ENCODE measurements at regions not wholly inside any gene's neighbourhood (a gene's known extent, or its start where the extent isn't known, plus 50 kb on each side); places are given as distances from the start of the nearest gene placed in this dataset.

DNA sequence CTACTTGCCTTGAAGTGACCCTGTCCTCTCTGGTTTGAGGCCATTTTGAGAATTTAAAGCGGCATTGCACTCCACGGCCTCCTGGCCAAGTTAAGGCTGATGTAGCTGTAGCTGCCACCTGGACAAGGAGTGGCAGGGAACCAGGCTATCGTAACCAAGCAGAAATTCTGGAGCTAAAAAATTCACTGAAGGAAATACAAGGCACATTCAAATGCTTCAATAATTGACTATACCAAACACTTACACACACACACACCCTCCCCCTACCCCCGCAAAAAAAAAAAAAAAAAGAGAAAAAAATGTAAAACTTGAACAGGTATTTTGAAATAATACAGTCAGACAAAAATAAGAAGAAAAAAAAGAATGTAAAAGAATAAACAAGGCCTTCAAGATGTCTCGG lies 409.0 kb upstream of the SEMA3A start:
- no peak overlapping the region for H3K4me3 ChIP-seq (ENCODE audit: low read depth, low read length)
- no peaks in the 10 kb centered on the region for H3K4me1 ChIP-seq (ENCODE audit: control insufficient read depth, insufficient read depth, low read length)
- no peak overlapping the region for H3K27ac ChIP-seq (ENCODE audit: low read depth, low read length)
- no peaks in the 10 kb centered on the region for H3K27me3 ChIP-seq (ENCODE audit: control insufficient read depth, insufficient read depth, low read length)
- no peaks in the 10 kb centered on the region for H3K36me3 ChIP-seq (ENCODE audit: control insufficient read depth, insufficient read depth, low read length)
- H3K9me3 ChIP-seq (ENCODE audit: control insufficient read depth, insufficient read depth, low read length): no peaks in the 10 kb centered on the region
- no peak for DNase-seq (ENCODE audit: low read depth in 4 of 6, low spot score in 6 of 6)
- 100% methylated on average over 3 of the region's 5 CpGs for WGBS (ENCODE audit: insufficient coverage)

DNA sequence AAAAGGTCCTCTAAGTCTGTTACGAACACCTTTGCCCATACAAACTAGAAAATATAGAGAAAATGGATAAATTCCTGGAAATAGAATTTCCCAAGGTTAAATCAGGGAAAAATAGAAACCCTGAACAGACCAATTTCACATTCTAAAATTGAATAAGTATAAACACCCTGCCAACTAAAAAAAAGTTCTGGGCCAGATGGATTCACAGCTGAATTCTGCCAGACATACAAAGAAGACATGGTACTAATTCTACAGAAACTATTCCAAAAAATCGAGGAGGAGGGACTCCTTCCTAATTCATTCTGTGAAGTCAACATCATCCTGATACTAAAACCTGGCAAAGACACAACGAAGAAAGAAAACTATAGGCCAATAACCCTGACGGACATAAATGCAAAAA lies 400.4 kb upstream of the SEMA3A start:
- no peaks in the 10 kb centered on the region for H3K36me3 ChIP-seq (ENCODE audit: control insufficient read depth, insufficient read depth, low read length)
- WGBS (ENCODE audit: insufficient coverage): 86% methylated on average over 3 of the region's 4 CpGs
- no peak overlapping the region for H3K27ac ChIP-seq (ENCODE audit: low read depth, low read length)
- DNase-seq (ENCODE audit: low read depth in 4 of 6, low spot score in 6 of 6): peak in 1 of 6 donors; percentile 62
- H3K4me1 ChIP-seq (ENCODE audit: control insufficient read depth, insufficient read depth, low read length): no peaks in the 10 kb centered on the region
- H3K9me3 ChIP-seq (ENCODE audit: control insufficient read depth, insufficient read depth, low read length): no peaks in the 10 kb centered on the region
- H3K27me3 ChIP-seq (ENCODE audit: control insufficient read depth, insufficient read depth, low read length): no peaks in the 10 kb centered on the region
- H3K4me3 ChIP-seq (ENCODE audit: low read depth, low read length): no peak overlapping the region

DNA sequence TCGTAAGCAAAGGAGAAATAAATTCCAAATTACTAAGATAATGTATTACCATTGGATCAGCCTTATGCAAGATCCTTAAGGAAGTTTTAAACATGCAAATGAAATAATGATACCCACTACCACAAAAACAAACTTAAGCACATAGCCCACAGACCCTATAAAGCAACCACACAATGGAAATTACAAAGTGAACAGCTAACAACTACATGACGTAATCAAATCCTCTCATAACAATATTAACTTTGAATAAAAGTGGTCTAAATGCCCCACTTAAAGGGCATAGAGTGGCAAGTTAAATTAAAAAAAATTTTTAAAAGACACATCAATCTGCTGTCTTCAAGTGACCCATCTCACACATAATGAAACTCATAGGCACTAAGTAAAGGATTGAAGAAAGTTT lies 397.3 kb upstream of the SEMA3A start:
- DNase-seq (ENCODE audit: low read depth in 4 of 6, low spot score in 6 of 6): no peak
- Histone ChIP-seq H3K4me1 (ENCODE audit: control insufficient read depth, insufficient read depth, low read length) (no peaks in the 10 kb centered on the region), H3K27ac (ENCODE audit: low read depth, low read length) (no peak overlapping the region), H3K9me3 (ENCODE audit: control insufficient read depth, insufficient read depth, low read length) (no peaks in the 10 kb centered on the region), H3K4me3 (ENCODE audit: low read depth, low read length) (no peak overlapping the region), H3K36me3 (ENCODE audit: control insufficient read depth, insufficient read depth, low read length) (no peaks in the 10 kb centered on the region), H3K27me3 (ENCODE audit: control insufficient read depth, insufficient read depth, low read length) (no peaks in the 10 kb centered on the region)
- no CpG with 5 or more reads among the region's 2 CpGs for WGBS (ENCODE audit: insufficient coverage)

DNA sequence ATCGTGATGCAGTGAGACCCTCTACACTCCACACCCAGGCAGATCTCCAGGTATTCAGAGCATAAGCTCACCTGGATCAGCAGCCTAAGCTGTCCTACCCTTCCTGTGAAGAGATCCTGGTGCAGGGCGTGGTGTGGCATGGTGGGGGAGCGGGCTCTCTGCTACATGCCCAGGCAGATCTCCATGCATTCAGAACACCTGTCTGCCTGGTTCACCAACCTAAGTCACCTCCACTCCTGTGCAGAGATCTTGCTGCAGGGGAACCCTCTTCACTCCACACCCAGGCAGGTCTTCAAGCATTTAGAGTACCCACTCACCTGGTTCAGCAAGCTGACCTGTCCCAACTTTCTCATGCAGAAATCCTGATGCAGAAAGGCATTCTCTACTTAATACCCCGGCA lies 394.4 kb upstream of the SEMA3A start:
- 92% methylated on average over 1 of the region's 4 CpGs for WGBS (ENCODE audit: insufficient coverage)
- Histone ChIP-seq H3K27me3 (ENCODE audit: control insufficient read depth, insufficient read depth, low read length) (no peaks in the 10 kb centered on the region), H3K27ac (ENCODE audit: low read depth, low read length) (no peak overlapping the region), H3K36me3 (ENCODE audit: control insufficient read depth, insufficient read depth, low read length) (no peaks in the 10 kb centered on the region), H3K4me3 (ENCODE audit: low read depth, low read length) (no peak overlapping the region), H3K9me3 (ENCODE audit: control insufficient read depth, insufficient read depth, low read length) (no peaks in the 10 kb centered on the region), H3K4me1 (ENCODE audit: control insufficient read depth, insufficient read depth, low read length) (no peaks in the 10 kb centered on the region)
- no peak for DNase-seq (ENCODE audit: low read depth in 4 of 6, low spot score in 6 of 6)

DNA sequence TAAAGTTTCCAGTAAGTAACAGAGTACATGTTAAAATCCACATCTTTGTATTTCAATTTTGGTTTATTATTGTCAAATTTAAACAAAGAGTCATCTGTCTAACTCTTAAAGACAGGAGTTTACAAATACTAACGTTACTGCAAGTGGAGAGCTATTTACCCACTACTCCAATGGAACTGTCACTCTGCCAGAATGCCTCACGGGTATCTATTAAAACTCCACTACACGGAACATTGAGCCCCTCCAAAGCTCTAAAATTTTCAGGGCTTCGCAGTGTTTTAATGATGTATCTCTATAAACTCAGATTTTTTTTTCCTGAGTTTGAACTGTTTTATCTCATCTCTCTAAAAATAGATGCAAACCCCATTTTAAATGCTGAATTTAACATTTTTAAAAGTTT lies 388.7 kb upstream of the SEMA3A start:
- Histone ChIP-seq H3K27ac (ENCODE audit: low read depth, low read length) (no peak overlapping the region), H3K4me1 (ENCODE audit: control insufficient read depth, insufficient read depth, low read length) (no peaks in the 10 kb centered on the region), H3K9me3 (ENCODE audit: control insufficient read depth, insufficient read depth, low read length) (no peaks in the 10 kb centered on the region), H3K4me3 (ENCODE audit: low read depth, low read length) (no peak overlapping the region), H3K36me3 (ENCODE audit: control insufficient read depth, insufficient read depth, low read length) (no peaks in the 10 kb centered on the region), H3K27me3 (ENCODE audit: control insufficient read depth, insufficient read depth, low read length) (no peaks in the 10 kb centered on the region)
- no CpG with 5 or more reads among the region's 4 CpGs for WGBS (ENCODE audit: insufficient coverage)
- DNase-seq (ENCODE audit: low read depth in 4 of 6, low spot score in 6 of 6): peak in 2 of 6 donors; percentile 6 to 56

DNA sequence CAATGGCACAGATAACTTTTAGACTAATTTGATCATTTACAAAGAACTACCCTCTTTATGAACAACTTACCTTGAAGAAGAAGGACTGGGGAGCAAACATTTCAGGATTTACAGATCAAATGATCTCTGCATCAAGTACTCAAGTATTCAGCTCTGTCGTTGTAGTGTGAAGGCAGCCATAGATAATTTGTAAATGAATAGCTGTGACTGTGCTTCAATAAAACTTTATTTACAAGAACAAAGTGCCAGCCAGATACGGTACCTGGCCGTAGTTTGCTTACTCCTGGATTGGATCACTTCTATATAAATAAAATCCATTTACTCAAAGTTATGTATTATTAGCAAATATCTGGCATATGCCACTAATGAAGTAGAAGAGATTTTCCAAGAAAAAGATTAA lies 388.2 kb upstream of the SEMA3A start:
- Histone ChIP-seq H3K27me3 (ENCODE audit: control insufficient read depth, insufficient read depth, low read length) (no peaks in the 10 kb centered on the region), H3K4me1 (ENCODE audit: control insufficient read depth, insufficient read depth, low read length) (no peaks in the 10 kb centered on the region), H3K4me3 (ENCODE audit: low read depth, low read length) (no peak overlapping the region), H3K9me3 (ENCODE audit: control insufficient read depth, insufficient read depth, low read length) (no peaks in the 10 kb centered on the region), H3K27ac (ENCODE audit: low read depth, low read length) (no peak overlapping the region), H3K36me3 (ENCODE audit: control insufficient read depth, insufficient read depth, low read length) (no peaks in the 10 kb centered on the region)
- WGBS (ENCODE audit: insufficient coverage): no CpG with 5 or more reads among the region's 3 CpGs
- no peak for DNase-seq (ENCODE audit: low read depth in 4 of 6, low spot score in 6 of 6)

DNA sequence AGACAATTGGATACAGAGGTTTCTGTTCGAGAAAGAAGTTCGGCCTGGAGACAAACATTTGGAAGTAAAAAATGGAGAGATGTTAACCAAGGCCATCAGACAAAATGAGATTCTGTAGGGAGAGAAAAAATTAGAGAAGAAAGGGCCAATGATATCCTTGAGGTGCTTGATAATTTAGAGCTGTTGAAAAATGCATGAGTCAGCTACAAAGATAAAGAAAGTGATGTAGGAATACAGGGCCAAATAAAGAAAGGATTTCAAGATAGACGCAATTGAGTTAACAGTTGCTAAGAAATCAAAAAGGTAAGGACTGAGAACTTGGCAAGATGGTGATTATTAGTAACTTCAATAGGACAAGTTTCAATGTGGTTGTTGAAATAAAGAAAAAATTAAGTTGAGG lies 384.2 kb upstream of the SEMA3A start:
- Histone ChIP-seq H3K27me3 (ENCODE audit: control insufficient read depth, insufficient read depth, low read length) (no peaks in the 10 kb centered on the region), H3K4me1 (ENCODE audit: control insufficient read depth, insufficient read depth, low read length) (no peaks in the 10 kb centered on the region), H3K27ac (ENCODE audit: low read depth, low read length) (no peak overlapping the region), H3K9me3 (ENCODE audit: control insufficient read depth, insufficient read depth, low read length) (no peaks in the 10 kb centered on the region), H3K36me3 (ENCODE audit: control insufficient read depth, insufficient read depth, low read length) (no peaks in the 10 kb centered on the region), H3K4me3 (ENCODE audit: low read depth, low read length) (no peak overlapping the region)
- WGBS (ENCODE audit: insufficient coverage): 85% methylated on average over 3 of the region's 3 CpGs
- no peak for DNase-seq (ENCODE audit: low read depth in 4 of 6, low spot score in 6 of 6)

DNA sequence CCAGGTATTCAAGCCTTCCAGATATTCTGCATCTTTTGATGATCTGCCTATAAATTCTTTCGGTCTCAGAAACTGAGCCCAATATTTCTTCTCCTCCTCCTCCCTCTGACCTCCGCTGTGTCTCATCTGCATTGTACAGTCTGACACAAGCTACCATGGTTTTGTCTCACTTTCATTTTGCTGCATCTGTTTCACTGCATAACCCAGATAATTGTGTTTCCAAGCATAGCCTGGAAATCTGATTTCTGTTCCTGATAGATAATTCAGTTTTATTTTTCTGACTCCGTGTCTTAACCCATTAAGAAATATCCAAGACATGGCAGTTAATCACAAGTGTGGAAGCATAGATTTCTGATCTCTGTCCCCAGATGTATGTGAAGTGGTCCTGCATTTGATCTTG lies 374.2 kb upstream of the SEMA3A start:
- Histone ChIP-seq H3K4me1 (ENCODE audit: control insufficient read depth, insufficient read depth, low read length) (no peaks in the 10 kb centered on the region), H3K27me3 (ENCODE audit: control insufficient read depth, insufficient read depth, low read length) (no peaks in the 10 kb centered on the region), H3K4me3 (ENCODE audit: low read depth, low read length) (no peak overlapping the region), H3K36me3 (ENCODE audit: control insufficient read depth, insufficient read depth, low read length) (no peaks in the 10 kb centered on the region), H3K9me3 (ENCODE audit: control insufficient read depth, insufficient read depth, low read length) (no peaks in the 10 kb centered on the region), H3K27ac (ENCODE audit: low read depth, low read length) (no peak overlapping the region)
- 96% methylated on average over 2 of the region's 3 CpGs for WGBS (ENCODE audit: insufficient coverage)
- no peak for DNase-seq (ENCODE audit: low read depth in 4 of 6, low spot score in 6 of 6)

DNA sequence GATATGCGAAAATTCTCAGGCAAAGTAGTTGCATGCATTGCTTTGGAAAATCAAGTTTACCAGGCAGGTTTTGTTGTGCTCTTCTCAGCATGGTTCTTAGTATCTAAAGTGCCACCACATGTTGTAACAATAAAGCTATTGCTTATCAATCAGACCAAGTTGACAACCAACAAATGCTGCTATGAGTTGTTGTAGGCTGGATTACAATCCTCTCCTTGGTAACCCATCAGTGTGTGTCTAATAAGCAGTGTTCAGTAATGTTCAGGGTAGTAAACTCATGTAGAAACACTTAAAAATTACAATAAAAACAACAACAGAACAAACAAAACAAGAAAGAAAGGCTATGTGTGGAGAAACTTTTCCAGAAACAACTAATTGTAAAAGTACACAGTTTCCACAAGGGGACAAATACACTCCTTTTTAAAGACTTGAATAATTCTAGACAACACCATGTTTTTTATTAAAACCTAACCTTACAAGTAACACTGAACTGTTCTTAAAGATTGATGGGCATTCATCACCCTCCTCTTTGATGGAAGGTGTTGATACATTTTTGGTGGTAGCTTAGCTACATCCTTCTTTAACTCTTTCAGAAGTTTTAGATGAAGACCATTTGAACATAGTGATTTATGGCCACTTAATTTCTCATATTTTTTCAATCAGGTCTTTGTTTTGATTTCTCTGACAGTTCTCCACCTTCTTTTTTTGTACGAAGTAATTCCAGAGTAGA lies 370.9 kb upstream of the SEMA3A start:
- Histone ChIP-seq H3K9me3 (ENCODE audit: control insufficient read depth, insufficient read depth, low read length) (no peaks in the 10 kb centered on the region), H3K27ac (ENCODE audit: low read depth, low read length) (no peak overlapping the region), H3K4me1 (ENCODE audit: control insufficient read depth, insufficient read depth, low read length) (no peaks in the 10 kb centered on the region), H3K4me3 (ENCODE audit: low read depth, low read length) (no peak overlapping the region), H3K27me3 (ENCODE audit: control insufficient read depth, insufficient read depth, low read length) (no peaks in the 10 kb centered on the region), H3K36me3 (ENCODE audit: control insufficient read depth, insufficient read depth, low read length) (no peaks in the 10 kb centered on the region)
- WGBS (ENCODE audit: insufficient coverage): no CpG with 5 or more reads among the region's 2 CpGs
- DNase-seq (ENCODE audit: low read depth in 4 of 6, low spot score in 6 of 6): no peak

DNA sequence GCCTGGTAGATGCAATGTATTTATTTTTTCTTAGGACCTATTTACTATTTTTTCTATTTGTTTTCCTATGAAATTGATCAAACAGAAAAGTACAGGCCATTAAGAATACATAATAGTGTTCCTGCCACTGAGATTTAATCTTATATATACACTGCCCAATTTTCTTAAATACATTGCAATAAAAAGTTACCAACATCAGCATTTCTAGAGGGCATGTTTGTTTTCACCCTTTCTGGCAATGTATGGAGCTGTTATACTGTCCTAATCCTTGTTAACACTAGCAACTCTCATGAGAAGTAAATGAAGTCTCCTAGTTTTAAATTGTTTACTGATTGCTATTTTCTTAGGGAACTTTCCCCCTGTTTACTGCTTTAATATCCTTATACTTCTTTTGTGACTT lies 359.1 kb upstream of the SEMA3A start:
- no peaks in the 10 kb centered on the region for H3K4me1 ChIP-seq (ENCODE audit: control insufficient read depth, insufficient read depth, low read length)
- H3K9me3 ChIP-seq (ENCODE audit: control insufficient read depth, insufficient read depth, low read length): peaks cover 5% of the 10 kb centered on the region

More for the DNA sequence above, 359.1 kb upstream of the SEMA3A start:
- DNase-seq (ENCODE audit: low read depth in 4 of 6, low spot score in 6 of 6): no peak
- Histone ChIP-seq H3K36me3 (ENCODE audit: control insufficient read depth, insufficient read depth, low read length) (no peaks in the 10 kb centered on the region), H3K4me3 (ENCODE audit: low read depth, low read length) (no peak overlapping the region), H3K27me3 (ENCODE audit: control insufficient read depth, insufficient read depth, low read length) (no peaks in the 10 kb centered on the region), H3K27ac (ENCODE audit: low read depth, low read length) (no peak overlapping the region)

Data from spinal cord (tissue), 9 donors.